ENCODE measurements at regions not wholly inside any gene's neighbourhood (a gene's known extent, or its start where the extent isn't known, plus 50 kb on each side); places are given as distances from the start of the nearest gene placed in this dataset.
"Not testable (repeated sequence)": the region's sequence is repeated elsewhere in the genome, so short reads cannot be mapped to it uniquely, and the experiment has no call there.

- TF ChIP-seq CTCF (IDR thresholded peaks at IDR 0.05; ENCODE audit: borderline replicate concordance, insufficient read depth, low read depth, low read length) = no peak
- no peak overlapping the region for H3K4me3 ChIP-seq (ENCODE audit: low read depth, low read length)
Observed at GRCh38 chr21:25191141-25191540, 416.1 kb downstream of the MRPL39 start.

- no peak overlapping the region for H3K4me3 ChIP-seq (ENCODE audit: low read depth, low read length)
- no peak for TF ChIP-seq CTCF (IDR thresholded peaks at IDR 0.05; ENCODE audit: borderline replicate concordance, insufficient read depth, low read depth, low read length)
Observed at GRCh38 chr21:25189497-25189896, 417.8 kb downstream of the MRPL39 start.

- no peak for TF ChIP-seq CTCF (IDR thresholded peaks at IDR 0.05; ENCODE audit: borderline replicate concordance, insufficient read depth, low read depth, low read length)
- no peak overlapping the region for H3K4me3 ChIP-seq (ENCODE audit: low read depth, low read length)
Observed at GRCh38 chr21:25188677-25189079, 418.6 kb downstream of the MRPL39 start.

- TF ChIP-seq CTCF (IDR thresholded peaks at IDR 0.05; ENCODE audit: borderline replicate concordance, insufficient read depth, low read depth, low read length) = no peak
- H3K4me3 ChIP-seq (ENCODE audit: low read depth, low read length) = no peak overlapping the region
Observed at GRCh38 chr21:25186273-25186672, 421.0 kb downstream of the MRPL39 start.

- H3K4me3 ChIP-seq (ENCODE audit: low read depth, low read length) = no peak overlapping the region
- TF ChIP-seq CTCF (IDR thresholded peaks at IDR 0.05; ENCODE audit: borderline replicate concordance, insufficient read depth, low read depth, low read length) = no peak
Observed at GRCh38 chr21:25183577-25183976, 423.7 kb downstream of the MRPL39 start.

- H3K4me3 ChIP-seq (ENCODE audit: low read depth, low read length) = not testable (repeated sequence)
Observed at GRCh38 chr21:25181690-25182089, 425.6 kb downstream of the MRPL39 start.

- no peak for TF ChIP-seq CTCF (IDR thresholded peaks at IDR 0.05; ENCODE audit: borderline replicate concordance, insufficient read depth, low read depth, low read length)
- no peak overlapping the region for H3K4me3 ChIP-seq (ENCODE audit: low read depth, low read length)
Observed at GRCh38 chr21:25179116-25179515, 428.2 kb downstream of the MRPL39 start.
